ENCODE measurements at regions not wholly inside any gene's neighbourhood (a gene's known extent, or its start where the extent isn't known, plus 50 kb on each side); places are given as distances from the start of the nearest gene placed in this dataset.
A peak's percentile ranks its signal among the peaks of the same experiment; 100 is the strongest.

GRCh38 chr5:60415443-60415842 is 284.5 kb downstream of the DEPDC1B start:
- Histone ChIP-seq H4K91ac (ENCODE audit: low read length) (no peak overlapping the region), H3K4me3 (ENCODE audit: insufficient read depth in 1 of 2, low read depth in 1 of 2, low read length in 2 of 2) (no peak overlapping the region), H2AK5ac (ENCODE audit: low read length, severe bottlenecking) (no peak overlapping the region), H2BK5ac (ENCODE audit: low read depth, low read length, poor library complexity, severe bottlenecking) (no peak overlapping the region), H3K4ac (ENCODE audit: low read depth in 1 of 2, low read length in 2 of 2) (no peak overlapping the region), H3K18ac (ENCODE audit: low read depth in 1 of 2, low read length in 2 of 2) (no peak overlapping the region), H2BK15ac (ENCODE audit: low read depth, poor library complexity, severe bottlenecking) (no peak overlapping the region), H3K27me3 (ENCODE audit: control insufficient read depth in 1 of 2, insufficient read depth in 1 of 2, low read length in 2 of 2) (no peaks in the 10 kb centered on the region), H3K9me3 (ENCODE audit: control insufficient read depth, low read length) (peaks cover 8% of the 10 kb centered on the region), H2BK12ac (ENCODE audit: low read length in 2 of 2) (no peak overlapping the region), H3K27ac (ENCODE audit: low read length, poor library complexity, severe bottlenecking) (no peak overlapping the region), H3K4me1 (ENCODE audit: control insufficient read depth, insufficient read depth, low read depth, low read length) (no peaks in the 10 kb centered on the region), H3K79me1 (replicated peaks; ENCODE audit: low read length, poor library complexity, severe bottlenecking) (no peaks in the 10 kb centered on the region), H3K4me2 (ENCODE audit: low read length, poor library complexity, severe bottlenecking) (no peak overlapping the region), H3K9ac (ENCODE audit: low read length) (no peak overlapping the region), H2AFZ (ENCODE audit: low read depth, low read length) (no peak overlapping the region), H4K8ac (ENCODE audit: low read length) (no peak overlapping the region), H2BK120ac (ENCODE audit: low read depth, low read length) (no peak overlapping the region), H3K14ac (ENCODE audit: low read length in 2 of 2) (no peak overlapping the region), H3K36me3 (ENCODE audit: control insufficient read depth in 1 of 2, insufficient read depth in 2 of 2, low read depth in 1 of 2, low read length in 2 of 2) (no peaks in the 10 kb centered on the region), H3K23ac (ENCODE audit: low read length in 2 of 2) (no peak overlapping the region)
- 96% methylated on average over 22 of the region's 23 CpGs for WGBS
- no peak for DNase-seq

- no peak overlapping the region for H3K27ac ChIP-seq (ENCODE audit: low read length, poor library complexity, severe bottlenecking)
- no peak overlapping the region for H3K4me2 ChIP-seq (ENCODE audit: low read length, poor library complexity, severe bottlenecking)
- WGBS: 84% methylated on average over 1 of the region's 1 CpG
- no peak overlapping the region for H2AK5ac ChIP-seq (ENCODE audit: low read length, severe bottlenecking)
- no peak overlapping the region for H3K4ac ChIP-seq (ENCODE audit: low read depth in 1 of 2, low read length in 2 of 2)
- no peak overlapping the region for H4K91ac ChIP-seq (ENCODE audit: low read length)
- no peak overlapping the region for H2BK12ac ChIP-seq (ENCODE audit: low read length in 2 of 2)
- no peak overlapping the region for H2BK15ac ChIP-seq (ENCODE audit: low read depth, poor library complexity, severe bottlenecking)
- no peaks in the 10 kb centered on the region for H3K36me3 ChIP-seq (ENCODE audit: control insufficient read depth in 1 of 2, insufficient read depth in 2 of 2, low read depth in 1 of 2, low read length in 2 of 2)
- H3K27me3 ChIP-seq (ENCODE audit: control insufficient read depth in 1 of 2, insufficient read depth in 1 of 2, low read length in 2 of 2): no peaks in the 10 kb centered on the region
- peak; percentile 30 for DNase-seq
- H3K79me1 ChIP-seq (replicated peaks; ENCODE audit: low read length, poor library complexity, severe bottlenecking): no peaks in the 10 kb centered on the region
- H2AFZ ChIP-seq (ENCODE audit: low read depth, low read length): no peak overlapping the region
- no peaks in the 10 kb centered on the region for H3K4me1 ChIP-seq (ENCODE audit: control insufficient read depth, insufficient read depth, low read depth, low read length)
- no peaks in the 10 kb centered on the region for H3K9me3 ChIP-seq (ENCODE audit: control insufficient read depth, low read length)
- H3K14ac ChIP-seq (ENCODE audit: low read length in 2 of 2): no peak overlapping the region
- no peak overlapping the region for H3K18ac ChIP-seq (ENCODE audit: low read depth in 1 of 2, low read length in 2 of 2)
- H2BK5ac ChIP-seq (ENCODE audit: low read depth, low read length, poor library complexity, severe bottlenecking): no peak overlapping the region
- H3K23ac ChIP-seq (ENCODE audit: low read length in 2 of 2): no peak overlapping the region
- H4K8ac ChIP-seq (ENCODE audit: low read length): no peak overlapping the region
- H3K4me3 ChIP-seq (ENCODE audit: insufficient read depth in 1 of 2, low read depth in 1 of 2, low read length in 2 of 2): no peak overlapping the region
- H2BK120ac ChIP-seq (ENCODE audit: low read depth, low read length): no peak overlapping the region
- no peak overlapping the region for H3K9ac ChIP-seq (ENCODE audit: low read length)
Observed at GRCh38 chr5:60410427-60410826, 289.5 kb downstream of the DEPDC1B start.

- no peaks in the 10 kb centered on the region for H3K79me1 ChIP-seq (replicated peaks; ENCODE audit: low read length, poor library complexity, severe bottlenecking)
- no peak overlapping the region for H4K8ac ChIP-seq (ENCODE audit: low read length)
- H2AFZ ChIP-seq (ENCODE audit: low read depth, low read length): no peak overlapping the region
- H2BK12ac ChIP-seq (ENCODE audit: low read length in 2 of 2): no peak overlapping the region
- H3K36me3 ChIP-seq (ENCODE audit: control insufficient read depth in 1 of 2, insufficient read depth in 2 of 2, low read depth in 1 of 2, low read length in 2 of 2): no peaks in the 10 kb centered on the region
- no peak overlapping the region for H3K18ac ChIP-seq (ENCODE audit: low read depth in 1 of 2, low read length in 2 of 2)
- H3K23ac ChIP-seq (ENCODE audit: low read length in 2 of 2): no peak overlapping the region
- no peak overlapping the region for H4K91ac ChIP-seq (ENCODE audit: low read length)
- H3K4me3 ChIP-seq (ENCODE audit: insufficient read depth in 1 of 2, low read depth in 1 of 2, low read length in 2 of 2): no peak overlapping the region
- DNase-seq: no peak
- no peaks in the 10 kb centered on the region for H3K4me1 ChIP-seq (ENCODE audit: control insufficient read depth, insufficient read depth, low read depth, low read length)
- no peak overlapping the region for H3K9ac ChIP-seq (ENCODE audit: low read length)
- H2BK5ac ChIP-seq (ENCODE audit: low read depth, low read length, poor library complexity, severe bottlenecking): no peak overlapping the region
- H3K4ac ChIP-seq (ENCODE audit: low read depth in 1 of 2, low read length in 2 of 2): no peak overlapping the region
- no peak overlapping the region for H2AK5ac ChIP-seq (ENCODE audit: low read length, severe bottlenecking)
- H3K4me2 ChIP-seq (ENCODE audit: low read length, poor library complexity, severe bottlenecking): no peak overlapping the region
- no peak overlapping the region for H2BK120ac ChIP-seq (ENCODE audit: low read depth, low read length)
- H2BK15ac ChIP-seq (ENCODE audit: low read depth, poor library complexity, severe bottlenecking): no peak overlapping the region
- WGBS: 100% methylated on average over 1 of the region's 1 CpG
- no peaks in the 10 kb centered on the region for H3K27me3 ChIP-seq (ENCODE audit: control insufficient read depth in 1 of 2, insufficient read depth in 1 of 2, low read length in 2 of 2)
- no peak overlapping the region for H3K14ac ChIP-seq (ENCODE audit: low read length in 2 of 2)
- no peaks in the 10 kb centered on the region for H3K9me3 ChIP-seq (ENCODE audit: control insufficient read depth, low read length)
- H3K27ac ChIP-seq (ENCODE audit: low read length, poor library complexity, severe bottlenecking): no peak overlapping the region
Observed at GRCh38 chr5:60404171-60404570, 295.8 kb downstream of the DEPDC1B start.

GRCh38 chr5:60403343-60404006 is 296.5 kb downstream of the DEPDC1B start:
- Histone ChIP-seq H4K8ac (ENCODE audit: low read length) (no peak overlapping the region), H2BK5ac (ENCODE audit: low read depth, low read length, poor library complexity, severe bottlenecking) (no peak overlapping the region), H2AFZ (ENCODE audit: low read depth, low read length) (no peak overlapping the region), H3K23ac (ENCODE audit: low read length in 2 of 2) (no peak overlapping the region), H3K79me1 (replicated peaks; ENCODE audit: low read length, poor library complexity, severe bottlenecking) (no peaks in the 10 kb centered on the region), H2BK12ac (ENCODE audit: low read length in 2 of 2) (no peak overlapping the region), H3K27me3 (ENCODE audit: control insufficient read depth in 1 of 2, insufficient read depth in 1 of 2, low read length in 2 of 2) (no peaks in the 10 kb centered on the region), H3K18ac (ENCODE audit: low read depth in 1 of 2, low read length in 2 of 2) (no peak overlapping the region), H3K4me1 (ENCODE audit: control insufficient read depth, insufficient read depth, low read depth, low read length) (no peaks in the 10 kb centered on the region), H3K14ac (ENCODE audit: low read length in 2 of 2) (no peak overlapping the region), H2AK5ac (ENCODE audit: low read length, severe bottlenecking) (no peak overlapping the region), H3K9ac (ENCODE audit: low read length) (no peak overlapping the region), H3K36me3 (ENCODE audit: control insufficient read depth in 1 of 2, insufficient read depth in 2 of 2, low read depth in 1 of 2, low read length in 2 of 2) (no peaks in the 10 kb centered on the region), H3K4ac (ENCODE audit: low read depth in 1 of 2, low read length in 2 of 2) (no peak overlapping the region), H2BK120ac (ENCODE audit: low read depth, low read length) (no peak overlapping the region), H3K4me3 (ENCODE audit: insufficient read depth in 1 of 2, low read depth in 1 of 2, low read length in 2 of 2) (no peak overlapping the region), H3K27ac (ENCODE audit: low read length, poor library complexity, severe bottlenecking) (no peak overlapping the region), H3K4me2 (ENCODE audit: low read length, poor library complexity, severe bottlenecking) (no peak overlapping the region), H4K91ac (ENCODE audit: low read length) (no peak overlapping the region), H3K9me3 (ENCODE audit: control insufficient read depth, low read length) (no peaks in the 10 kb centered on the region), H2BK15ac (ENCODE audit: low read depth, poor library complexity, severe bottlenecking) (no peak overlapping the region)
- DNase-seq: no peak
- 100% methylated on average over 1 of the region's 1 CpG for WGBS
